DMS53 (cell line): ENCODE measurements at regions not wholly inside any gene's neighbourhood (a gene's known extent, or its start where the extent isn't known, plus 50 kb on each side); places are given as distances from the start of the nearest gene placed in this dataset.

Experiments used
- DNase-seq: peaks from one replicate; lab custom pipeline; 2025; lab: John Stamatoyannopoulos, UW

- no peak for DNase-seq
Measured at GRCh38 chr4:155616117-155616516, 50.5 kb upstream of the GUCY1A1 start.

DNA sequence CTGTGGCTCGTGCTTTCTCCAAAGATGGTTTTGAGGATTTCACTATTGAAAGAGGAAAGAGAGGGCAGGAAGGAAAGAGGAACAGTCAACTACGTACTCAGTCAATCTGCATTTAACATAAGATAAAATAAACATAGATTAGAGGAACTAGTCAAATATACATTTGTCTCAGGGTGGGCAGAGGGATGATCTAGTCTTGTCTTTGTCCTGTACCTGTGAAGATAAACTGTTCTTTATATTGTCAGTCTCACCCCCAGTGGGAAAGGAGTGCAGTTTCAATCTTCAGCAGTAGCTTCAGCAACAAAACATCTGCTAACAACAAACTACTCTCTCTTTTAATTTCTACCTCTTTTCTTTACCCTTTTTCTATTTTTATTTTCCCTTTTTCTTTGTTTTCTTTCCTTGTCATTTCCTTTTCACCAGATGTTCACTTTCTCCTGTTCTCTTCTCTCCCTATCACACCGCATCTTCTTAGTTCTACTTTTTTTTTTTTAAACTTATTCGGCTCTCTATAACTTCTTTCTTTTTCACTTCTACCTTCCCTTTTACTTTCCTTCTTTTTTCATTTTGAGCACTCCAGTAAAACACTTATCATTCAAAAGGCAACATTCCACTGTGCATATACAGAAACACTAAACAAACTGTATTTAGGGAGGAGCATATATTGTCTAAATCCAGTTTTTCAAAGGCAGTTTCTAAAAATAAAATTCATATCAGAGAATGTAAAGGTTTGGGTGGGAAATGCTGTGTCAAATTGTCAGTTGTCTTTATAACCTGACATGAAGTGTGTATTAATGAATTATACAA lies 51.4 kb upstream of the GUCY1A1 start:
- no peak for DNase-seq

GRCh38 chr4:155614111-155614762 lies 52.4 kb upstream of the GUCY1A1 start:
- no peak for DNase-seq

DNA sequence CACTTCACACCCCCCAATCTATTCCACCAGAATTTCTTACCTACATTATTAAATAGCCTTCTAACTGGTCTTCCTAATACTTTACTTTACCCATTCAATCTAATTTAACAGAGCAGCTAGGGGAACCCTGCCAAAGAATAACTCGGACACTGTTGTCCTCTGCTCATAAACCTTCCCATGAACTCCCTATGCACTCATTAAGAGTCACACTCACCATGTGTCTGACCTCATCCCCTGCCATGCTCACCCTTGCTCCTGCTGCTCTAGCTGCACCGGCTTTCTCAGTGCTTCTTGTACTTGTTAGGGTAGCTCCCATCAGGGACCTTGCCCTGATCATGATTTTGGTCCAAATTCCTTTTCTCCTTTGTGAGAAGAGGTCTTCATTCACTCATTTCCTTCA lies 54.6 kb upstream of the GUCY1A1 start:
- no peak for DNase-seq

- DNase-seq, result no peak
Measured at GRCh38 chr4:155611501-155611900, 55.1 kb upstream of the GUCY1A1 start.

- no peak for DNase-seq
Measured at GRCh38 chr4:155610143-155610542, 56.5 kb upstream of the GUCY1A1 start.

GRCh38 chr4:155609455-155610059 lies 57.1 kb upstream of the GUCY1A1 start:
- DNase-seq, result no peak

DNA sequence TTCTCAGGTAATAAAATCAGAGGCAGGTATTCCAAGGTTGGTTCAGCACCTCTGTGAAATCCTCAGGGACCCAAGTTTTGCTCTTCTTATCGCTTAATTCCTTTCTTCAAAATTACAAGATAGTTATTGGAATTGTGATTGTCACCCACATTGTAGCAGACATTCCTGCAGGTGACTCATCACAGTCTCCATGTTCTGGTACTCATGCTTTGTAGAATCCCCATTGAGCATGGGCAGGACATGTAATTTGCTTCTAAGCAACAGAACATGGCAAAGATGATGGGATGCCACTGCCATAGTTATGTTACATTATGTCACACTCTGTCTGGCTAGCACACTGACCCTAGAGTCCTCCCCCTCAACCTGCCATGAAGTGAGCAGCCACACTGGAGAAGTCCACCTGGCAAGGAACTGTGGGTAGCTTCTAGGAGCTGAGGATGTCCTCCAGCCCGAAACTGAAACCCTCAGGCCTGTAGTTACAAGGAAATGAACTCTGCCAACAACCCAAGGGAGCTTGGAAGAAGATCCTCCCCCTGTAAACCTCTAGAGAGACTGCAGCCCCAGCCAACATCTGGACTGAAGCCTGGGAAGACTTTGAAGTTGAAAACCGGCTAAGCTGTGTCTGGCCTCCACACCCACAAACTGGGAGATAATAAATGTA lies 58.3 kb upstream of the GUCY1A1 start:
- no peak for DNase-seq

DNA sequence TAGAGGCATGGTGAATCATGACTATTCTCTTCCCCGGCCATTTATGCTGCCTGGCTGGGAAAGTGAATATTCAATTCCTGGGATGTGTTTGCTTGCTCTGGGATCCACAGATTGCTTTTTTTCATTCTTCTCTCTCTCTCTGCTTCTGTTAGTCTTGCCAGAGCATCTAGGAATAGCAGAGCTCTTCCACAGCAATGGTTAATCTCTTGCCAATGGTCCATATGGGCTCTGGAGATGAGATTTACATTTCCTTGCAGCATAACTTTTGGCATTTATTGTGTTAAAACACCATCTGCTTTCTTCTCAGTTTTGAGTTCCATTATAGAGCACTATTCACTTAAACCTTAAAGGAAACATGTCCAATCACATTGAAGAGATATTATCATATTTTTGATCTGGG lies 59.2 kb upstream of the GUCY1A1 start:
- no peak for DNase-seq

DNA sequence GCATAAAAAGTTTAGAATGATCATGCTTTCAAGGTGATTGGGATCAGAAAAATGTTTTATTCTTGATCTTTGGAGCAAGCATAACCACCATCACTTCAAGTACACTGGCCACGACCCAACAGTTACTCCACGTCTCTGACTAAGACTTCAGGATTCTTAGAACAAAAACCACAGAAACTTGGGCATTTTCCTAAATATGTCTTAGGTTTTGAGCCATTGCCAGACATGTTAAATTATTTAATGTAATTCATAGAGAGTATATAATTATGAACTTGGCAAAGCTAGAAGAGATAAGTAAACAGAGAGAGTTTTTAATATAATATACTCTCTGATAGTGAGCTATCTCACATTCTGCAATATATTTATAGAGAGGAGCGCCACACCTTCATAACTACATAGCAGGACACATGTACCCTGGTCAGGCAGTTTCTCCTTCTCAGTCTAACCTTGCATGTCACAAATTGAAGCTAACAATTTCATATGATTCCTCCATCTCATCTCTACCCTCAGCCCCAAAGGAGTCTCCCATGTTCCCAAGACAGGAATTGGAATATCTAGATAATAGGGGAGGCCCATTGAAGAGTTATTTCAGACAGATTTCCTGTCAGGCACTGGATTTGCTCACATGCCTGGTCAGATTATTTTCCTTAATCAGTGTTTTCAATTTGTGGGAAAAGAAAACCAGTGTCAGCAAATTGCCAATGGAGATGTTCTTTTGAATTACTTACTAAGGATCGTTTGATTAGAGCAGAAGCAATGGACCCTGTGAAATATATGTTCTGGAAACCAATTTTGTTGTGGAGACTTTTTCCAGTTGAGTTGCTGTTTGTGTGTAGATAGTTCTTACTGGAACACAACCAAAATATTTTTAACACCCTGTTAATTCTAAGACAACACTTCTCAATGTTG lies 61.7 kb upstream of the GUCY1A1 start:
- no peak for DNase-seq

- no peak for DNase-seq
Measured at GRCh38 chr4:155603360-155603891, 63.2 kb upstream of the GUCY1A1 start.

- DNase-seq, result no peak
Measured at GRCh38 chr4:155602351-155603140, 64.1 kb upstream of the GUCY1A1 start.

GRCh38 chr4:155600244-155600643 lies 66.4 kb upstream of the GUCY1A1 start:
- DNase-seq, result no peak

GRCh38 chr4:155599596-155599995 lies 67.1 kb upstream of the GUCY1A1 start:
- no peak for DNase-seq

GRCh38 chr4:155599085-155599484 lies 67.6 kb upstream of the GUCY1A1 start:
- DNase-seq, result no peak

GRCh38 chr4:155597933-155598451 lies 68.7 kb upstream of the GUCY1A1 start:
- no peak for DNase-seq

GRCh38 chr4:155597281-155597680 lies 69.4 kb upstream of the GUCY1A1 start:
- DNase-seq, result no peak

DNA sequence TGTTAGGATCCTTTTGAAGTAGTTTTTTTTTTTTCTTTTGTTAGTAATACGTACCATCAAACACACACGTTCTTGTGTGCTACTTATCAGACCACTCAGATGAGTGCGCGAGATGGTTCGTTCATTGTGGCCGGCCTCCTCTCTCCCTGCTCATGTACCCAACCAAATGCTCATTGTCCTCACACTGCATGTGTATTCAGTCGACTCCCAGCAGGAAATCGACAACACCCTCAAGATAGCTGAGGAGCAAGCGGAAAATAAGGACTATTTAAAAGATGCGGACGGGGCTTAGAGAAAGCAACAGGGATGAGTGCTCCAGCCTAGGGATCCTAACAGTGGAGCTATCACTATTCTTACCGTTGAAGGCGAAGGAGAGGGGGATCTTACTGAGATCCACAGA lies 72.9 kb upstream of the GUCY1A1 start:
- no peak for DNase-seq

GRCh38 chr4:155592938-155593297 lies 73.7 kb upstream of the GUCY1A1 start:
- DNase-seq, result no peak

DNA sequence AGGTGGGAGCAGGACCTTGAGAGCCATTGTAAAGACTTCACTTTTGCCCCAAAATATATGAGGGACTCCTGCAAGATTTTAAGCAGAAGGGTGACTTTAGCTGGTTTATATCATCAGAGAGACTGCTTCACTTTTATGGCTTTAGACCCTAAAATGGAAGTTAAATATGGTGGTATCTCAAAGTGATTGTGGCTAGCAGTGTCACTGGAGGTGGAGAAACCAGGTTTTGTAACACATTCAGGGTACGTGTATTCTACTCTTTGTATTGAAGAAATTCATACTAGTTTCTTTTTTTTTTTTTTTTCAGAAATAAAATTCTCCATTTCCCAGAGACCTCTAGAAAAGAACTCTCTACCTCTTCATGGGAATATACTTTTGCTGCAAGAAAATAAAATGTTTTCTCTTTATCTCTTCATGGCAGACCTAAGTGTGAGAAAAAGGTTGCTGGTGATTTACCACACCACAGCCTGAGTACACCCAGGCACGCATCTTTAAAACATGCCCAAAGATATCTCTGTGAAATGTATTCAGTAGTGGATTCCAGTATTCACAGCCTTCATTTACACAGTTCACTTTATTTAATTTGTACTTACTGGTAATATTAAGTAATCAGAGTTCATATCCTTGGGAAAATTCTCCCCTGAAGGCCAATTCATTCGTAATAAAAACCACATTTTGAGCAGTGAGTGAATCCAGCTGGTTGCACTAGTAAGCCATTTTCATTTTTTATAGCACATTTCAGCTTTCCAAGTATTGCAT lies 74.3 kb upstream of the GUCY1A1 start:
- no peak for DNase-seq
